ENCODE measurements at regions not wholly inside any gene's neighbourhood (a gene's known extent, or its start where the extent isn't known, plus 50 kb on each side); places are given as distances from the start of the nearest gene placed in this dataset.

GRCh38 chr6:24053057-24053456, 73.0 kb upstream of the NRSN1 start:
- TF ChIP-seq, protein P1, sequence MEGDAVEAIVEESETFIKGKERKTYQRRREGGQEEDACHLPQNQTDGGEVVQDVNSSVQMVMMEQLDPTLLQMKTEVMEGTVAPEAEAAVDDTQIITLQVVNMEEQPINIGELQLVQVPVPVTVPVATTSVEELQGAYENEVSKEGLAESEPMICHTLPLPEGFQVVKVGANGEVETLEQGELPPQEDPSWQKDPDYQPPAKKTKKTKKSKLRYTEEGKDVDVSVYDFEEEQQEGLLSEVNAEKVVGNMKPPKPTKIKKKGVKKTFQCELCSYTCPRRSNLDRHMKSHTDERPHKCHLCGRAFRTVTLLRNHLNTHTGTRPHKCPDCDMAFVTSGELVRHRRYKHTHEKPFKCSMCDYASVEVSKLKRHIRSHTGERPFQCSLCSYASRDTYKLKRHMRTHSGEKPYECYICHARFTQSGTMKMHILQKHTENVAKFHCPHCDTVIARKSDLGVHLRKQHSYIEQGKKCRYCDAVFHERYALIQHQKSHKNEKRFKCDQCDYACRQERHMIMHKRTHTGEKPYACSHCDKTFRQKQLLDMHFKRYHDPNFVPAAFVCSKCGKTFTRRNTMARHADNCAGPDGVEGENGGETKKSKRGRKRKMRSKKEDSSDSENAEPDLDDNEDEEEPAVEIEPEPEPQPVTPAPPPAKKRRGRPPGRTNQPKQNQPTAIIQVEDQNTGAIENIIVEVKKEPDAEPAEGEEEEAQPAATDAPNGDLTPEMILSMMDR (IDR thresholded peaks at IDR 0.05): no peak
- no peak for TF ChIP-seq POLR2A (IDR thresholded peaks at IDR 0.05)
